GM18502 (cell line): ENCODE measurements at regions not wholly inside any gene's neighbourhood (a gene's known extent, or its start where the extent isn't known, plus 50 kb on each side); places are given as distances from the start of the nearest gene placed in this dataset.

Experiments
- ATAC-seq: cut with Tn5 transposase; IDR thresholded peaks from one replicate; pipeline ENCODE4 v1.9.1; 2021; ENCODE audit warnings: mild to moderate bottlenecking; ENCODE audit not compliant: unreplicated experiment, poor library complexity

DNA sequence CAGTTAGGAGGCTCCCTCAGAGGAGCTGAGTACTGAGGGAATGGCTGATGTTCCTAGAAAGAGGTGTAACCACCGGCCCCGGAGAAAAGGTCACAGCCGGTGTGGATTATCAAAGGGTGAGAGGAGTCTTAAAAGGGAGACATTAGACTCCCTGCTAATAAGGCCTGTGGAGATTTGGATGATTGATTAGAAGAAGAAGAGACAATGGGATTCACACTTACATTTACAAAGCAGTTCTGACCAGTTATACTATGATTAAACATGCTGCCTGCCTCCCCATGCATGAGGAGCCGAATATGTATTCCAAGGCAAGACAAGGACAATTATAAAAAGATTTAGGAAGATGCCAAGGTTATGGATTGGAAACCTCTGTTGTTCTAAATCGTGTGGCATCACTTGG lies 302.4 kb downstream of the SLC4A3 start:
- no peak for ATAC-seq

DNA sequence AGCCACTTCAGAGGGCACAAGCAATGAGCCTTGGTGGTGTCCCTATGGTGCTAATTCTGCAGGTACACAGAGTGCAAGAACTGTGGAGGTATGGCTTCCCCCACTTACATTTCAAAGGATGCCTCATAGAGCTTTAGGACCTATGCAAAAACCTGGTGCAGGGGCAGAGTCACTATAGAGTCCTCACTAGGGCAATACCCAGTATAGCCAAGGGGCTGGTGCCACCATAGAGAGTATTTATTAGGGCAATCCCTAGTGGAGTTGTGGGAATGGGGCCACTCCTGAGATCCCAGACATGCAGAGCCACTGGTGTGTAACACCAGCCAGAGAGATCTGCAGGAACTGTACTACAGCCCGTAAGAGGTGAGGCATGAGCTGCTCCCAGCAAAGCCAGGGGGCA lies 312.2 kb downstream of the SLC4A3 start:
- no peak for ATAC-seq

DNA sequence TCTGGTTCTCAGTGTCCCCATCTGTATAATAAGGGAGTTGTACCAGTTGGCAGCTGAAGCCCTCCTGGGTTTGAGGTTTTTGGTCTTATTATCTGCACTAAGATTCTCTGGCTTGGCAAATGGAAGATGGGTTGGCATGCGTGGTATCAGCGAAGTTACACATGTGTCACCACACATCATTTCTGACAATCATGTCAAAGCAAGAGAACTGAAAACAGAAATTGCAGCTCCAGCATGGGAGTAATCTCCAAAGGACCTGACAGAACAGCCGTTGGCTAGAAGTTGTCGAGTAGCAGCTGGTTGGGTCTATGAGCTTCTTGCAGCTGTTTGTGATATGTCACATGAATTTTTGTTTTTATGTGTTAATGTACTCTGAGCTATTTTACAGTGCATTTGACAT lies 317.4 kb downstream of the SLC4A3 start:
- ATAC-seq: no peak

DNA sequence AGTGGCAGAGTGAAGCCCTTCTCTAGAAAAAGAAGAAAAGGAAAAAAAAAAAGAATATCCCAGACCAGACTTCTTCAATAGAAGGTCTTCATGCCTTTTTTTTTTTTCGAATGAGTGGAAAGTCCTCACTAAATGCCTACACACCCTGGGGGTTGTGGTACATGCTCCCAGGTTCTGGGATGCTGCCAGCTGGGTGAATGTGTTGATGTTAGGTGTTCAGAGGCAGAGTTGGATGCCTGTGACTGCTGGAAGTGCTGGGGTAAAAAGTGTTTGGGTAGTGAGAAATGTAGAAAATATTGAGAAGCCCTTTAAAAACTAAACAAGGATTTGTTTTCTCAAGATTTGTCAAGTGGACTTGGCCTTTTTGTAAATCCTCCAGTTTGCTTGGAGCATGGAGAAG lies 318.6 kb downstream of the SLC4A3 start:
- no peak for ATAC-seq

DNA sequence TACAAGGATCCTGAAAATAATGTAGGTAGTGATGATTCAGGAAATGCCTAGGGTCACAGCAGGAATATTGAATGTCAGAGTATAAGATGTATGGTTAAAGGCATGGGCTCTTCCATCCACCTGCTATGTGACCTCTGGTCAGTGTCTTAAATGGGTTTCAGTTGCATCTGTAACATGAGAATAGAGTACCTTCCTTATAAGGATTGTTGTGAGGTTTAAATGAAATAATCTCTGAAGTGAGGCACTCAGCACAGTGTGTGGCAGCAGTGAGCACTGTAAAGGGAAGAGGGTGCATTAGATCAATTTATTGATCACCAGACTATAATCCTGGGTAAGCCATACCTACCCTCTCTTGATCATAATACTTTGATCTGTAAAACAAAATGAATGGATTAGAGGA lies 319.1 kb downstream of the SLC4A3 start:
- no peak for ATAC-seq

DNA sequence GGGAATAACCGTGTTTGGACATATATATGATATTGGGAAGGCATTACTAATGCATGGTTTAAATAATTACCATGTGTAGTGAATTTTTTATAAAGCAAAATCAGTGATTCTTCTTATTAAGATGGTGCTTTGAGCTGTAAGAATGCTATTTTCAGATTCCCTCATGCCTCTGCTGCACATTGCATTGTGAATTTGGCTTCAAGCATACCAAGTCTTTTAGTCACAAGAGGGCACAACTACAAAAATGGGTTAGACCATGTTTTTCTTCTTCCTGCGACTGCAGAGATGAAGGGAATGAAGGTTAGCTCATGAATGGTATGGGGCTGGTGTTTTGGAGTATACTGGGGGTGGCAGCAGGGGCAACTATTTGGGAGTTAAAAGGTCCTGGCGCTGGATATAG lies 320.1 kb downstream of the SLC4A3 start:
- no peak for ATAC-seq

DNA sequence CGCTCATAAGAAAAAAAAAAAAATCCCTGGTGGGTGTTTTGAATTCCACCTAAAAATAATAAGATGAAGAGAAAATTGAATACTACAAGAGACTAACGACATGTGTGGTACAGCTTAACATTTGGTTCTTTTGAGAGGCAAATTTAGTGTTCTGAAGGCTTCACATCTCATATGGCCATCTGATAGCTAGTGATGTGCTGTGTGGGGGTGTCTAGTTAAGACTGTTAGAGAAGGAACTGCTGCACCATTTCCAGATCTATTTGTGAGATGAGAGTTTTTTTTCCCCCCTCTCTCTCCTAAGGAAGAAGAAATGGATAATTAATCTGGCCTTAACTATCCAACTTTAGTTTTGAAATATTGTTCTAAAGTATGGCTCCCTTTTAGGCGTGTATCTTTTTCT lies 321.6 kb downstream of the SLC4A3 start:
- no peak for ATAC-seq

DNA sequence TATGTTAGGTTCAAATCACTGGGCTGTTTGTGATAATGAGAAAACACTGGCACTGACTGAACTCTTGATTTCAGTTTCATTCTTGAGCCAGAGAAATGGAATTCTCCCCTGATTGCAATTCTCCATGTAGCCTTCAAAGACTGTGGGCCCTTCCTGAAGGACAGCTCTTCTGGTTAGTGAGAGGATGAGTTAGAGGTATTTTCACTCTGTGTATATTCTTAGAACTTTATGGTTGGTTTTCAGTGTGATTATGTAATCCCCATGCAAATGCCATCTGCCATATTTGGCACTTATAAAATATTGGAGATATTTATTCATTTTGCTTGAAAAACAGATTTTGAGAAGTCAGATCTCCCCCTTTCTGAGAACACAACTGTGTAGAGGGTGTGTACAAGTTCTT lies 323.7 kb downstream of the SLC4A3 start:
- no peak for ATAC-seq

DNA sequence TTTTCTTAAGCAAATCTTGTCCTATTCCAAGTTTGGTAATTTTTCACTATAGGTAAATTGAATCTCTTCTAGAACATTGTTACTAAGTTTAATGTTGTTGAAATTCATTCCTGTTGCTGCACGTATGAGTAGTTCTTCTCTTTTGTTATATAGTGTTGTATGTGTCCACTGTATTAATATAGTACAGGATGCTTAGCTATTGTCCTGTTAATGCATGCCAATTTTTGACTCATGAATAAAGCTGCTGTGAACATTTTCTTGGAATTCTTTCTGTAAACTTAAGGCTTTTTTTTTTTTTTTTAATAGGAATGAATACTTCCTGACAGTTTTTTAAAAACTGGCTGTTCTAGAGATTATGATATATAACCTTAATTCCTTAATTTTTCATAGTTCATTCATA lies 326.9 kb downstream of the SLC4A3 start:
- ATAC-seq: no peak

DNA sequence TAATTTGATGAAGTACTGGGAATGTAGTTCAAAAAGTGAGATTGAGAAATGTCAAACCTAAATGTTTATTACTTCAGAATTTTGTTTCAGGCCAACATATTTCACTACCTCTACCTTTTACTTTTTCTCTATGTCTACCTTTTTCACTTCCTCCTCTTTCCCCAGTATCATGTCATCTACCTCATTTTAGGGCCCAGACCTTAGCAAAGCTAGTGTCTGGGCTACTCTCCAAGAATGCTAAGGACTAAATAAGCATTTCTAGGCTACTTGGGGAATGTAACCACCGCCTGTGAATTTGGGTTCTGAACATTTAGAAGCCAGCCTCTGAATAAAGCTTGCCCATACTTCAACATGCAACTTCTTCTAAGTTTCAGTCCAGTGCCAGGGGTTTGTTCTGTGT lies 330.4 kb downstream of the SLC4A3 start:
- no peak for ATAC-seq

DNA sequence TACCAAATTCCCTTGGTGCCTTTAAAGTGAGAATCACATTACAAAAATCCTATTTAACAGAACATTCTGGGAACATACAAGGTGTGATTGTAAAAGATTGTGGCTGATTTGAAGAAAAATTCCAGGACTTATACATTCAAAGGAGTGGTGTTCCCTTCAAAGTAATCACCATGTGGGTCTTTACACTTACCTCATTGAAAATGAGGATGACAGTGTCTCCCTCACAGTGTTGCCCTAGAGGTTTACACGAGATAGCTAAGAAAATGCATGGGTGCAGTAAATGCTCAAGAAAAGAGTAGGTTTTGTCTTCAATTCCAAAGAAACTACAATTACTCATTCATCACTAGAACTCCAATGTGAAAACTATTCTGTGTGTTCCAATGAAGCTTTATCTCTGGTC lies 331.5 kb downstream of the SLC4A3 start:
- ATAC-seq: no peak

DNA sequence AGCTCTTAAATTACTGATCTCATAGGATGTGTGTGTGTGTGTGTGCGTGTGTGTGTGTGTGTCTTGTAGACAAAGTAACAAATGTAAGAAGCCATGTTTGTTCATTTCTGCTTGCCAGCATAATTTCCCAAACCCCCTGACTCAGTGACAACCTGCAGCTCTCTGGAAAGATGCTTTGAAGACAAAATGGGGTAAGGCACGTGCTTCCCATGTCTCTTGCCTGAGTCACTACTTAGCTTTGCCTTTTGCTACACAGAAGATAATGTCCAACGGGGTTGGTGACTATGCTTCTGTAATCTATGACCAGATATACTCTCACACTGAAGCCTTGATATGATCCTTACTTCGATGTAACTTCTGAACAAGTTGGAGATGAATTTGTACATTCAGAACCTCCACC lies 332.0 kb downstream of the SLC4A3 start:
- ATAC-seq: no peak

DNA sequence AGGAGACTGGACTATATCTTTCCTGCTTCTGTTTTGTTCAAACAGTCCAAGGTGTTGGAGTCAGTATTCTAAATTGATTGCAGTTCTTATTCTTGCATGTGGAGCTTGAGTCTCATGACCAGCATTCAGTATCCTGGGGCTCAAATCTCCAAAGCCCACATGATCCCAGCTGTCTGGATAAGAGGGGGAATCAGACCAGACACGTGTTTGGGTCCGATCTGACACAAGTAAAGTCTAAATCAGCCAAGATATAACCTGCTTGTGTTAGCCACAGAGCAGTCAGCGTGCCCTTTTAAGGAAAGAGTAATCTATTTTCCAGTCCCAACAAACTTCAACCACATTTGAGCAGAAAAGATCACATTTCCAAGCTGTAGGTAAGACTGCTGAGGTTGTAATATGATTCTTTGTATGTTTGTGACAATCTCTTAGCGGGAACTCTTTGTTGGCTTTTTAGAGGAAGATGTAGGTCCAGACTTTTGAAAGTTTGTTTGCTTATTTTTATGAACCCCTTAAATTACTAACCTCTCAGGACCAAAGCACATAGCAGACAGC lies 334.6 kb downstream of the SLC4A3 start:
- ATAC-seq: no peak

DNA sequence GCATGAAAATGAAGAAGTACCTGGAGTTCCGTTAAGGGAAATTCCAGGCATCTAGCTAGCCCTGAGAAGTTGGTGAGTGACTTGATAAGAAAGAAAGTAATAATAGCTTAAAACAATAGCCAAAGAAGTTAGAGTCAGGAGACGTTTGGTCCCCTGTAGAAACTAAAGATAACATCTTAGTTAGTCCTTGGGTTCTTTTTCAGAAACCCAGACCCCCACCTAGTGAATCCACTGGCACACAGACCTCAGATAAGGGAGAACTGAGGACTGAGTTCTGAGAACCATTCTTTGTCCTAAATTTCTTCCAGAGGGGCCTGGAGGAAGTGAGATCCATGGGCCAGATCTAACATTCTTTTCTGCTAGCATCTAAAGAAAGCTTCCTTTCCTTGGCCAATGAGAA lies 335.4 kb downstream of the SLC4A3 start:
- ATAC-seq: no peak

DNA sequence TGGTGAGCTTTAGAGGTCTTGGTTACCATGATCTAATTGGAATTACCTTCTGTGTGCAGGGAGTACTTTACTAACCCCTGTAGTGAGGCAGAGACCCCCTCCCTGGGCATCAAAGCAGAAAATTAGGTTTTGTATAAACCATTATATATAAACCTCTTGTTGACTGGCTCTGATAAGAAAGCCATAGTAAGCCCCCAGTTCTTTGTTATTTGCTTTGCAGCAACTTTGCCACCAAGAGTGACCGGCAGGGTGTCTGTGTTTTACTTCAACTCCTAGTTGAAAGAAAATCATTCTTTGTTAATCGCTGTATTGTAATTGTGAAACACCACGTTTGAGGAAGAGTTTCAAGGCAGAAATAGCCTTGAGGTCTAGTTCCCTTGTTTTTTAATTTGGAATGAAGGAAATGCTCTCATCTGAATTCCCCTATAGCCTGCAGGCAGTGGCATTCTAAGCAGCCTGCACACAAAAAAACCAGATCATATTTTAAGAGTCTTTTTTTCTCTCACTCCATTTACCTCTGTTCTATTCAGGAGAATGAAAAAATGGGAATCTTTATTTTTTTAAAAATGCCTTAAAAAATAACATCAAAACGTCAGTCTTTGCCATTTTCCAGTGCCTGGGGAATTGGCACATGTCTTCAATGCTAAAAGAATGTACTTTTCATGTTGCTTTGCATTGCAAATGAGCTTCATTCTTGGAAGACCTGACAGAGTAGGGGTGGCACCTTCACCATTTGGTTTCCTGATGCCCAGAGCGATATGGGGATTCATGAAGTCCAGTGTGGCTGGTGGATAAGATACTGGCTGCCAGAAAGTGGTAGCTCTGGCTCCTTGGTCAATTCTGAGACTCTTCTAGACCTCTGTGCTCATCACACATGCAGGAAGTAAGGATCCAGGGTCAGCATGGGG lies 338.1 kb downstream of the SLC4A3 start:
- ATAC-seq: no peak

DNA sequence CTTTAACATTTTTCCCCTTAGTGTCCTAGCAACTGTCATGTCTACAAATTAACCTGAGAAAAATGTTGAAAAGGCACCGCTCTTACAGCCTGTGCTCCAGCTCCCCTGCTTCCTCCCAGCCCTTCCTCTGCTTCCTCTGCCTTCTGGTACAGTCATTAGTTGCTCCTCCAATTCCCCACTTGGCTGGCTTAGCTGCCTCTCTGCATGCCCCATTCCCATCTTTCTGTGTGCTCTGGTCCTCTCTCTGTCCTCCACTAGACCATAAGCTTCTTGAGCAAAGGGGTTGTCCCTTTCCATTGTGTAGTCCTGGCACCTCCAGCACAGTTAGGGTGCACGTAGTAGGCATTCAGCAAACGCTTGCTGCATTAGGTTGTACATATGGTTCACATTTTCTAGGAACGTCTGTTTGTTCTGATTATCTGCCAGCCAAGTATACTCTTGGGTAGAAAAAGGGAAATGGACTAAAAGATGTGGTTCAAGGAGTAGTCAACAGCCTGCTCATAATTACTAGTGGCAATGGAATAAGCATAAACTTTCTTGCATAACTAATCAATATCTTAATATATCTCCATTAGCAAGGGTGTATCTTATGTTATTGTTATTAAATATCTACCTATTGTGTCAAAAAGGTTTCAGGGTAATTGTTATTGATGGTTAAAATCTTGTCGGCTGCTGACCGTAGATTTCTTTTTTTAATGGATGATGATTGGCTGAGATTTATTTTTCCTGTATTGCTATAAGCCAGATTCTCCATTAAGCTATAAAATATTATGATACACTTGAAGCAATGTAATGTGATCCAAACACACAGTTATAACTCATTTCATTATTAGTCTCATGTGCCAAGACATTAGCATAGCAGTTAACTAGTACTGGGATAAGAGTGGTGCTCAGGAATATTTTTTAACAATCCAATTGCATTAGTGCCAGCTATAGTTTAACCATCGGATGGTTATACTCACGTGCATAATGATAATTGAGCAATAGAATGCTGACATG lies 340.1 kb downstream of the SLC4A3 start:
- no peak for ATAC-seq

DNA sequence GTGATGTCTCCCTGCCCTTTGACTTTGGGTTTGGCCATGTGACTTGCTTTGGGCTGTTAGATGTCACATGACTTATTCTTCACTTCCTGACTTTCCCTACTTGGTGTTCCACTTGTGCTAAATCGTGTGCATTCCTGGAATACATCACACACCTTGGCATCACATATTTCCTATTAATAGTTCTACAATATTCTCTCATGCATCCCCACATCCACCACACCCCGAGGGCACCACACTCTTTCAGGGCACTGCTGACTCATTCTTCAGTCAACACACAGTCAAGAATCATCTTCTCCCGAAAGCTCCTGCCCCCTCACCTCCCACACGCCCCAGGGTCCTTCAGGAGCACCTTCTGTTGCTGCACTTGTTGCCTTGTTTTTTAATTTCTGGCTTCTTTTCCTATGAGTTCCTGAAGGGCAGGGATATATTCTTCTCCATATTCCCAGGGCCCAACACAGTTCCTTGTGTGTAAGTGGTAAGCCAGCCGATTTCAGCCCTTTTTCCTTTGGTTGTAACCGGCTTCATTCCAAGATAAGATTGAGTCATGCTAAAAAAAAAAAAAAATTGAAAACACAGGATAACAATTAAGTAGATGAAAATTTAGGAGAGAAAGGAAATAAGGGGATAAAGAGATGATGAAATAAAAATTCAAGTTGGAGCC lies 341.4 kb downstream of the SLC4A3 start:
- ATAC-seq: no peak

DNA sequence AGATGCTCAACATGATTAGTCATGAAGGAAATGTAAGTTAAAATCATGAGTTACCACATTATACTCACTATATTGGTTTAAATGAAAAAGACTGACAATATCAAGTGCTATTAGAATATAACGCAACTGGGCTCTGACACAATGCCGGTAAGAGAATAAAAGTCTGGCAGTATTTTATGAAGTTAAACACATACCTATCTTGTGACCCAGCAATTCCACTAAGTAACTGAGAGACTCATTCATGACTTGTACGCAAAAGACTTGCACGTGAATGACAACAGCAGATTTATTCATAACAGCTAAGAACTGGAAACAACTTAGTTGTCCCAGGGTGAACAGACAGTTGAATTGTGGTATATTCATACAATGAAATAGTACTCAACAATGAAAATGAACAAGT lies 342.1 kb downstream of the SLC4A3 start:
- no peak for ATAC-seq

DNA sequence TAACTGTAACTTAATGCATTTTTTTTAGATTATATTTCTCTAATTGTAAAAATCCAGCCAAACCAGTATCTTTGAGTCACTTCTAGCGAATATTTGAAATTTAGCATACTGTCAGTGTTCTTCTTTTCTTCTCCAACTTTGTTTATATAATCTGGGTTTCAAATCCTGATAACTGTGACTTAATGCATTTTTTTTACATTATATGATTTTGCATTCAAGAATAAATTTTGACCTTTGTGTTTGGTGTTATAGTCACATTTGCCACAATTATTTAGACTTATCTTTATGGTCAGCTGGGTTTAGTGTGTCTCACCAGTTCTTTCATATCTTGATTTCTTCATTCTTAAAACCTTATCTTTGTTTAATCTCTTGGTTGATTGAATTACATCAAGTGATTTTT lies 345.7 kb downstream of the SLC4A3 start:
- ATAC-seq: no peak

DNA sequence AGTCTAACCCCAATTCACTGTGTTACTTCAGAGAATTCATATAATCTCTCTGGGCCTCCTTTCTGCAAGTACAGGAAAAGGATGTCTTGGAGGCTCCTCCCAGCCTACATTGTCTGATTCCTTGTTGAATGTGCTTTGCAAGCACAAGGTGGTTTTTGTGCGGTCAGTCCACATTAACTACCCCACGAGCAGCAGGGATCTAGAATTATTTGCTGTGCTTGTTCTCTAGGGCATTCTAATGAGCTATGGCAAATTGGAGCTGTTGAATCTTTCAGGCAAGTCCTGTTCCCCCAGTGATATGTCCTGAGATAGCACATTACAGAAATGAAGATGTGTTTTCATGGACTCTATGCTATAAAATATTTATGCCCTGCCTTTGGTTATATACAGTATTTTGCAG lies 349.4 kb downstream of the SLC4A3 start:
- no peak for ATAC-seq
